Sigmoid colon (tissue), 6 donors: ENCODE measurements at regions not wholly inside any gene's neighbourhood (a gene's known extent, or its start where the extent isn't known, plus 50 kb on each side); places are given as distances from the start of the nearest gene placed in this dataset.

Experiments
- DNase-seq: peaks from one replicate; pipeline ENCODE4 v3.0.0-alpha.2; 2019
- H3K27ac ChIP-seq, 4 donors: fragments of 200-600 bp; sonication (generic); one replicate each; pipeline ENCODE4 v1.5.1; 2016 to 2019; ENCODE audit warnings: mild to moderate bottlenecking in 1 of 4
- H3K27me3 ChIP-seq, 3 donors: fragments of 200-600 bp; sonication (generic); one replicate each; pipeline ENCODE4 v1.5.1; 2019; ENCODE audit warnings: mild to moderate bottlenecking in 1 of 3
- H3K36me3 ChIP-seq, 4 donors: fragments of 200-600 bp; sonication (generic); one replicate each; pipeline ENCODE4 v1.5.1; 2016 to 2019
- H3K4me1 ChIP-seq, 4 donors: fragments of 200-600 bp; sonication (generic); one replicate each; pipeline ENCODE4 v1.5.1; 2017 to 2019
- H3K4me3 ChIP-seq, 4 donors: fragments of 200-600 bp; sonication (generic); one replicate each; pipeline ENCODE4 v1.5.1; 2017 to 2019; ENCODE audit warnings: mild to moderate bottlenecking in 2 of 4, moderate library complexity in 1 of 4
- H3K9me3 ChIP-seq, 4 donors: fragments of 200-600 bp in 3 of 4; sonication (generic) in 3 of 4; one replicate each; pipeline versions ENCODE4 v1.5.1 to v1.6.1; 2013 to 2019
- CTCF ChIP-seq, 4 experiments: fragments of 450-650 bp in 3 of 4; fragments of 200-600 bp in 1 of 4; IDR thresholded peaks; one replicate each; pipeline ENCODE4 v1.5.1; 2016 to 2019; ENCODE audit warnings: antibody characterized with exemption in 4 of 4, mild to moderate bottlenecking in 3 of 4, moderate library complexity in 2 of 4
- EP300 ChIP-seq, 4 donors: sonication (generic); formaldehyde crosslinking; IDR thresholded peaks; one replicate each; pipeline ENCODE4 v1.6.1; 2017; ENCODE audit warnings: antibody characterized with exemption in 4 of 4
- POLR2A ChIP-seq, 2 donors: fragments of 450-650 bp; IDR thresholded peaks; one replicate each; pipeline ENCODE4 v1.6.1; 2016; ENCODE audit warnings: antibody characterized with exemption in 2 of 2, mild to moderate bottlenecking in 2 of 2, moderate library complexity in 2 of 2
- POLR2AphosphoS5 ChIP-seq, 4 donors: sonication (generic); formaldehyde crosslinking; IDR thresholded peaks; one replicate each; pipeline ENCODE4 v1.6.1; 2017; ENCODE audit warnings: antibody characterized with exemption in 4 of 4
- WGBS, 2 donors: extraction: QIAGEN DNeasy Blood & Tissue Kit; methylation state at CpG; one replicate each; pipeline ENCODE4 v1.1.7; 2013; 5-methylcytosine and 5-hydroxymethylcytosine counted together
- intact Hi-C: fragments of 100-400 bp; cut with DNase I; formaldehyde crosslinking; loops from one replicate; pipeline ENCODE4 v1.15.1; 2023
- donor health status: healthy with polysubstance abuse.
- donor health status: healthy.

- no peak for DNase-seq
- Histone ChIP-seq H3K4me3 (no peak overlapping the region), H3K27ac (peak overlapping the region in 2 of 4 donors; percentile 6 to 16), H3K27me3 (no peaks in the 10 kb centered on the region), H3K36me3 (no peaks in the 10 kb centered on the region), H3K9me3 (no peaks in the 10 kb centered on the region), H3K4me1 (peaks cover 0 to 11% (median 5%) of the 10 kb centered on the region in 4 donors)
- TF ChIP-seq CTCF (IDR thresholded peaks at IDR 0.05): no peak
- TF ChIP-seq POLR2A (IDR thresholded peaks at IDR 0.05): no peak
- no peak for TF ChIP-seq EP300 (IDR thresholded peaks at IDR 0.05)
- no peak for TF ChIP-seq POLR2AphosphoS5 (IDR thresholded peaks at IDR 0.05)
- WGBS, 2 donors: 75 to 86% methylated on average over 2 of the region's 2 CpGs
- intact Hi-C loops: no loop called here
Measured at GRCh38 chr13:109672545-109672944, 113.8 kb downstream of the IRS2 start.

- Histone ChIP-seq H3K4me3 (no peak overlapping the region), H3K4me1 (peaks cover 0 to 11% (median 5%) of the 10 kb centered on the region in 4 donors), H3K36me3 (no peaks in the 10 kb centered on the region), H3K9me3 (no peaks in the 10 kb centered on the region), H3K27me3 (no peaks in the 10 kb centered on the region), H3K27ac (peak overlapping the region in 1 of 4 donors; percentile 22)
- no peak for DNase-seq
- 80 to 90% methylated on average over 4 of the region's 4 CpGs for WGBS, 2 donors
- TF ChIP-seq EP300 (IDR thresholded peaks at IDR 0.05) (no peak), POLR2A (IDR thresholded peaks at IDR 0.05) (no peak), POLR2AphosphoS5 (IDR thresholded peaks at IDR 0.05) (no peak), CTCF (IDR thresholded peaks at IDR 0.05) (no peak)
- intact Hi-C loops: no loop called here
Measured at GRCh38 chr13:109671919-109672318, 114.5 kb downstream of the IRS2 start.

GRCh38 chr13:109670776-109671175 is 115.6 kb downstream of the IRS2 start:
- 96 to 97% methylated on average over 5 of the region's 5 CpGs for WGBS, 2 donors
- Histone ChIP-seq H3K4me1 (peaks cover 0 to 11% (median 5%) of the 10 kb centered on the region in 4 donors), H3K9me3 (no peaks in the 10 kb centered on the region), H3K36me3 (no peaks in the 10 kb centered on the region), H3K27me3 (no peaks in the 10 kb centered on the region), H3K4me3 (no peak overlapping the region), H3K27ac (no peak overlapping the region)
- intact Hi-C loops: no loop called here
- TF ChIP-seq EP300 (IDR thresholded peaks at IDR 0.05) (no peak), POLR2A (IDR thresholded peaks at IDR 0.05) (no peak), CTCF (IDR thresholded peaks at IDR 0.05) (no peak), POLR2AphosphoS5 (IDR thresholded peaks at IDR 0.05) (no peak)
- no peak for DNase-seq

- 77 to 94% methylated on average over 5 of the region's 5 CpGs for WGBS, 2 donors
- Histone ChIP-seq H3K9me3 (no peaks in the 10 kb centered on the region), H3K4me1 (peaks cover 0 to 11% (median 5%) of the 10 kb centered on the region in 4 donors), H3K27me3 (no peaks in the 10 kb centered on the region), H3K27ac (no peak overlapping the region), H3K4me3 (no peak overlapping the region), H3K36me3 (no peaks in the 10 kb centered on the region)
- DNase-seq: no peak
- TF ChIP-seq POLR2AphosphoS5 (IDR thresholded peaks at IDR 0.05) (no peak), EP300 (IDR thresholded peaks at IDR 0.05) (no peak), CTCF (IDR thresholded peaks at IDR 0.05) (no peak), POLR2A (IDR thresholded peaks at IDR 0.05) (no peak)
- intact Hi-C loops: no loop called here
Measured at GRCh38 chr13:109669956-109670355, 116.4 kb downstream of the IRS2 start.

GRCh38 chr13:109669234-109669612 is 117.2 kb downstream of the IRS2 start:
- 83 to 92% methylated on average over 8 of the region's 8 CpGs for WGBS, 2 donors
- H3K9me3 ChIP-seq: no peaks in the 10 kb centered on the region
- H3K36me3 ChIP-seq: no peaks in the 10 kb centered on the region
- H3K4me3 ChIP-seq: no peak overlapping the region
- TF ChIP-seq EP300 (IDR thresholded peaks at IDR 0.05) (no peak), CTCF (IDR thresholded peaks at IDR 0.05) (no peak), POLR2A (IDR thresholded peaks at IDR 0.05) (no peak), POLR2AphosphoS5 (IDR thresholded peaks at IDR 0.05) (no peak)
- H3K4me1 ChIP-seq: peaks cover 0 to 11% (median 5%) of the 10 kb centered on the region in 4 donors
- H3K27me3 ChIP-seq: no peaks in the 10 kb centered on the region
- intact Hi-C loops: no loop called here
- DNase-seq: no peak
- no peak overlapping the region for H3K27ac ChIP-seq
